ENCODE measurements at regions not wholly inside any gene's neighbourhood (a gene's known extent, or its start where the extent isn't known, plus 50 kb on each side); places are given as distances from the start of the nearest gene placed in this dataset.

DNA sequence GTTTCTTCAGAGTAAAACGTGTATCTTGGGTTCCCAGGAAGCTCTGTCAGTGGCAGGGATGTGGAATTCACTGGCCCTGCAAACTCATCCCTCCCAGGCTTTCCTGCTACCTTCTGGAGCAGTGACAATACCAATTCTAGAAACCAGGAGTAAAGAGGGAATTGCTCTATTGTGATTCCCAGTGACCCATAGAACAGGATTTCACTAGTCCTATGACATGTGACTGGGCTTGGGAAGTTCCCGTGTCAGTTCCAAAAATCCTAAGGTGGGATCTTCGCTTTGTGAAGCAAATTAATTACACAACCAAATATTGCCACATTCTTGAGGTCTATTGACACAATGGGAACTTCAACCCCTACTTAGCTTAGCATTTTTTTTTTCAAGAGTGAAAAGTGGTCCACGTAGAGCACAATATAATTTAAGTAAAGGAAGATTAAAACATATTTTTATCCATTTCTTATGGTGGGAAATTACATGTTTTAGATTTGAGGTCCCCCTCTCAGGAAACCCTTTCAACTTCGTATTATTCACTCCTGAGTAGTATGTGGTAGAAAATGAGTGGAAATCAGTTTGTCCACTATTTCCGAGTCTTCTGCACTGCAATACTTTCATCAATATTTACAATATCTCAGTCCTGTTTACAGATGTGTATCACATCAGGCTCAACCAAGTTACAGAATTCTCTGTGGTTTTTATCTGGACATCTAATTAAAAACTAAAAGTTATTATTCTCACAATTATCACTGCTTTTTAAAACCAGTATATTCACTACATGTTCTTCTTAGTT is 88.9 kb upstream of the SOX5 start:
- no peak for TF ChIP-seq POLR2AphosphoS5 (IDR thresholded peaks at IDR 0.05)
- TF ChIP-seq, protein P1, sequence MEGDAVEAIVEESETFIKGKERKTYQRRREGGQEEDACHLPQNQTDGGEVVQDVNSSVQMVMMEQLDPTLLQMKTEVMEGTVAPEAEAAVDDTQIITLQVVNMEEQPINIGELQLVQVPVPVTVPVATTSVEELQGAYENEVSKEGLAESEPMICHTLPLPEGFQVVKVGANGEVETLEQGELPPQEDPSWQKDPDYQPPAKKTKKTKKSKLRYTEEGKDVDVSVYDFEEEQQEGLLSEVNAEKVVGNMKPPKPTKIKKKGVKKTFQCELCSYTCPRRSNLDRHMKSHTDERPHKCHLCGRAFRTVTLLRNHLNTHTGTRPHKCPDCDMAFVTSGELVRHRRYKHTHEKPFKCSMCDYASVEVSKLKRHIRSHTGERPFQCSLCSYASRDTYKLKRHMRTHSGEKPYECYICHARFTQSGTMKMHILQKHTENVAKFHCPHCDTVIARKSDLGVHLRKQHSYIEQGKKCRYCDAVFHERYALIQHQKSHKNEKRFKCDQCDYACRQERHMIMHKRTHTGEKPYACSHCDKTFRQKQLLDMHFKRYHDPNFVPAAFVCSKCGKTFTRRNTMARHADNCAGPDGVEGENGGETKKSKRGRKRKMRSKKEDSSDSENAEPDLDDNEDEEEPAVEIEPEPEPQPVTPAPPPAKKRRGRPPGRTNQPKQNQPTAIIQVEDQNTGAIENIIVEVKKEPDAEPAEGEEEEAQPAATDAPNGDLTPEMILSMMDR (IDR thresholded peaks at IDR 0.05), result no peak
- no peak for TF ChIP-seq POLR2A (IDR thresholded peaks at IDR 0.05)

Measured in breast epithelium (tissue), 3 donors.